ENCODE measurements at regions not wholly inside any gene's neighbourhood (a gene's known extent, or its start where the extent isn't known, plus 50 kb on each side); places are given as distances from the start of the nearest gene placed in this dataset.

- no peak overlapping the region for H3K4me2 ChIP-seq
- H3K27me3 ChIP-seq = no peaks in the 10 kb centered on the region
- no peaks in the 10 kb centered on the region for H4K20me1 ChIP-seq (ENCODE audit: insufficient read depth, poor library complexity, severe bottlenecking)
- no peaks in the 10 kb centered on the region for H3K9me3 ChIP-seq (ENCODE audit: low read depth)
- no peak overlapping the region for H3K27ac ChIP-seq
- H3K36me3 ChIP-seq (replicated peaks; ENCODE audit: insufficient read depth, low read depth) = no peaks in the 10 kb centered on the region
- DNase-seq (ENCODE audit: low spot score) = no peak
- H2AFZ ChIP-seq = no peak overlapping the region
- H3K9me2 ChIP-seq (replicated peaks; ENCODE audit: insufficient read depth) = no peaks in the 10 kb centered on the region
- H3K79me2 ChIP-seq = no peaks in the 10 kb centered on the region
- TF ChIP-seq EZH2 (IDR thresholded peaks at IDR 0.05; ENCODE audit: borderline replicate concordance) = no peak
- TF ChIP-seq CTCF (IDR thresholded peaks at IDR 0.05; ENCODE audit: poor library complexity) = no peak
- no peak for TF ChIP-seq EZH2phosphoT487 (IDR thresholded peaks at IDR 0.05; ENCODE audit: low read depth, severe bottlenecking, unreplicated experiment)
- H3K4me3 ChIP-seq = no peak overlapping the region
- H3K4me1 ChIP-seq (ENCODE audit: insufficient read depth) = peaks cover 16% of the 10 kb centered on the region
These were observed 92.9 kb downstream of the RHOU start for GRCh38 chr1:228828151-228828550.

GRCh38 chr1:228830185-228830953, 95.1 kb downstream of the RHOU start:
- no peaks in the 10 kb centered on the region for H4K20me1 ChIP-seq (ENCODE audit: insufficient read depth, poor library complexity, severe bottlenecking)
- no peak overlapping the region for H3K4me3 ChIP-seq
- no peaks in the 10 kb centered on the region for H3K36me3 ChIP-seq (replicated peaks; ENCODE audit: insufficient read depth, low read depth)
- no peak for TF ChIP-seq CTCF (IDR thresholded peaks at IDR 0.05; ENCODE audit: poor library complexity)
- no peak for TF ChIP-seq EZH2phosphoT487 (IDR thresholded peaks at IDR 0.05; ENCODE audit: low read depth, severe bottlenecking, unreplicated experiment)
- TF ChIP-seq EZH2 (IDR thresholded peaks at IDR 0.05; ENCODE audit: borderline replicate concordance) = no peak
- H3K9me3 ChIP-seq (ENCODE audit: low read depth) = no peaks in the 10 kb centered on the region
- H3K4me1 ChIP-seq (ENCODE audit: insufficient read depth) = peaks cover 33% of the 10 kb centered on the region
- peak; percentile 46 for DNase-seq (ENCODE audit: low spot score)
- H3K27me3 ChIP-seq = no peaks in the 10 kb centered on the region
- WGBS (ENCODE audit: low lambda C conversion rate, missing lambda C conversion rate) = 79% methylated on average over 14 of the region's 14 CpGs
- H3K9me2 ChIP-seq (replicated peaks; ENCODE audit: insufficient read depth) = no peaks in the 10 kb centered on the region
- H3K27ac ChIP-seq = peak overlapping the region; percentile 82
- peak overlapping the region; percentile 5 for H3K4me2 ChIP-seq
- H2AFZ ChIP-seq = no peak overlapping the region
- no peaks in the 10 kb centered on the region for H3K79me2 ChIP-seq

- H3K4me3 ChIP-seq = no peak overlapping the region
- no peak overlapping the region for H2AFZ ChIP-seq
- peaks cover 40% of the 10 kb centered on the region for H3K4me1 ChIP-seq (ENCODE audit: insufficient read depth)
- H4K20me1 ChIP-seq (ENCODE audit: insufficient read depth, poor library complexity, severe bottlenecking) = no peaks in the 10 kb centered on the region
- no peaks in the 10 kb centered on the region for H3K27me3 ChIP-seq
- no peaks in the 10 kb centered on the region for H3K9me3 ChIP-seq (ENCODE audit: low read depth)
- TF ChIP-seq EZH2phosphoT487 (IDR thresholded peaks at IDR 0.05; ENCODE audit: low read depth, severe bottlenecking, unreplicated experiment) = no peak
- TF ChIP-seq EZH2 (IDR thresholded peaks at IDR 0.05; ENCODE audit: borderline replicate concordance) = no peak
- TF ChIP-seq CTCF (IDR thresholded peaks at IDR 0.05; ENCODE audit: poor library complexity) = no peak
- WGBS (ENCODE audit: low lambda C conversion rate, missing lambda C conversion rate) = 44% methylated on average over 7 of the region's 7 CpGs
- H3K27ac ChIP-seq = peak overlapping the region; percentile 82
- DNase-seq (ENCODE audit: low spot score) = peak; percentile 69
- peak overlapping the region; percentile 5 for H3K4me2 ChIP-seq
- H3K79me2 ChIP-seq = no peaks in the 10 kb centered on the region
- H3K9me2 ChIP-seq (replicated peaks; ENCODE audit: insufficient read depth) = no peaks in the 10 kb centered on the region
- no peaks in the 10 kb centered on the region for H3K36me3 ChIP-seq (replicated peaks; ENCODE audit: insufficient read depth, low read depth)
These were observed 95.7 kb downstream of the RHOU start for GRCh38 chr1:228830954-228831481.

All from hepatocyte (in vitro differentiated cells).